ENCODE measurements at regions not wholly inside any gene's neighbourhood (a gene's known extent, or its start where the extent isn't known, plus 50 kb on each side); places are given as distances from the start of the nearest gene placed in this dataset.

DNA sequence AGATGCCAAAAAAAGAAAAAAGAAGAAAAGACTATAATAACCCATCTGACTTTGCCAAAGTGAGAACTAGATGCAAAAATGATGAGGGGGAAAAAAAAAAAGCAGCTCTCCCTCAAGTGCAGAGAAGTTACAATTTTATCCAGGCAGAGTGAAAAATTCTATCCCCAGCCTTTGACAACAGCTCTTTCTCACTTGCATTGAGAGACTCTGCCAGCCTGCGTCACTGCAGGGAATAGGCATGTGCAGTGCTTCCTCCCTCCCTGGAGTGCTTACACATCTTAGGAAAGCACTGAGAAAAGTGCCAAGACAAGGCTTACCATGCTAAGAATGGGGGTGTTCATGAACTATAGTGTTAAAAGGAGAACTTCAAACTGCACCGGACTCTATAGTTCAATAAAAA, 418.6 kb upstream of the TYRP1 start:
- TF ChIP-seq, protein P1, sequence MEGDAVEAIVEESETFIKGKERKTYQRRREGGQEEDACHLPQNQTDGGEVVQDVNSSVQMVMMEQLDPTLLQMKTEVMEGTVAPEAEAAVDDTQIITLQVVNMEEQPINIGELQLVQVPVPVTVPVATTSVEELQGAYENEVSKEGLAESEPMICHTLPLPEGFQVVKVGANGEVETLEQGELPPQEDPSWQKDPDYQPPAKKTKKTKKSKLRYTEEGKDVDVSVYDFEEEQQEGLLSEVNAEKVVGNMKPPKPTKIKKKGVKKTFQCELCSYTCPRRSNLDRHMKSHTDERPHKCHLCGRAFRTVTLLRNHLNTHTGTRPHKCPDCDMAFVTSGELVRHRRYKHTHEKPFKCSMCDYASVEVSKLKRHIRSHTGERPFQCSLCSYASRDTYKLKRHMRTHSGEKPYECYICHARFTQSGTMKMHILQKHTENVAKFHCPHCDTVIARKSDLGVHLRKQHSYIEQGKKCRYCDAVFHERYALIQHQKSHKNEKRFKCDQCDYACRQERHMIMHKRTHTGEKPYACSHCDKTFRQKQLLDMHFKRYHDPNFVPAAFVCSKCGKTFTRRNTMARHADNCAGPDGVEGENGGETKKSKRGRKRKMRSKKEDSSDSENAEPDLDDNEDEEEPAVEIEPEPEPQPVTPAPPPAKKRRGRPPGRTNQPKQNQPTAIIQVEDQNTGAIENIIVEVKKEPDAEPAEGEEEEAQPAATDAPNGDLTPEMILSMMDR (IDR thresholded peaks at IDR 0.05; ENCODE audit: low read length) = no peak
- TF ChIP-seq EZH2 (optimal IDR thresholded peaks at IDR 0.05; ENCODE audit: low read depth, low read length) = no peak

All from MM.1S (cell line).